K562 (cell line): ENCODE measurements at regions not wholly inside any gene's neighbourhood (a gene's known extent, or its start where the extent isn't known, plus 50 kb on each side); places are given as distances from the start of the nearest gene placed in this dataset.

Experiments used
- ATAC-seq: fragments of 200-7000 bp; cut with Tn5 transposase; 3 replicates; pipeline ENCODE4 v1.9.1; 2020; ENCODE audit warnings: moderate library complexity
- BruUV-seq: library from RNA; stranded (reverse); fragments of 400-500 nt; replicated peaks from 2 replicates; lab custom pipeline; 2021; lab: Mats Ljungman, UMichigan
- CTCF ChIA-PET: fragments of 300-600 bp; formaldehyde crosslinking; extraction: SDS; loops from one replicate; lab custom pipeline; 2021; ENCODE audit warnings: low intra/inter-chr PET ratio; lab: Yijun Ruan, JAX
- POLR2A ChIA-PET: fragments of 300-600, 350-650 bp; sonication (Branson Sonifier 250); formaldehyde crosslinking; extraction: SDS; loops from one replicate; lab custom pipeline; 2021; ENCODE audit warnings: antibody characterized with exemption, inconsistent platforms; lab: Yijun Ruan, JAX
- DNase-seq, 4 experiments: peaks; one replicate each; pipeline versions ENCODE4 v3.0.0 to v3.0.0-alpha.2; 2011 to 2018; ENCODE audit warnings: low spot score in 3 of 4, mixed read lengths in 3 of 4; ENCODE audit errors: extremely low read depth in 1 of 4
- FAIRE-seq: peaks from 2 replicates; lab custom pipeline; 2011; peaks lifted over from hg19 to GRCh38; lab: Jason Lieb, UNC
- H2AFZ ChIP-seq: 2 replicates; pipeline ENCODE4 v1.6.0; 2011; ENCODE audit warnings: low read depth, low read length, control low read depth, inconsistent platforms
- H3K27ac ChIP-seq: fragments of 200-600 bp; 3 replicates; pipeline ENCODE4 v1.8.0; 2011; ENCODE audit warnings: low read depth, mild to moderate bottlenecking, control low read depth, inconsistent platforms, low read length, moderate library complexity, mixed read lengths; ENCODE audit errors: extremely low read depth
- H3K27me3 ChIP-seq, 2 experiments: fragments of 300-600 bp in 1 of 2; 2 replicates in 1 of 2; 3 replicates in 1 of 2; pipeline versions ENCODE4 v1.6.0 to v1.8.0; 2011; ENCODE audit warnings: inconsistent platforms in 2 of 2, low read length in 2 of 2, mild to moderate bottlenecking in 1 of 2, mixed read lengths in 1 of 2, moderate library complexity in 1 of 2; ENCODE audit not compliant: control insufficient read depth in 2 of 2, insufficient read depth in 2 of 2
- H3K36me3 ChIP-seq: fragments of 300-600 bp; 3 replicates; pipeline ENCODE4 v1.8.0; 2011; ENCODE audit warnings: mild to moderate bottlenecking, low read length, inconsistent platforms; ENCODE audit not compliant: control insufficient read depth, insufficient read depth
- H3K4me1 ChIP-seq, 2 experiments: fragments of 200-600 bp in 1 of 2; replicated peaks in 1 of 2; 2 replicates in 1 of 2; 3 replicates in 1 of 2; pipeline versions ENCODE4 v1.5.1 to v1.8.0; 2011; ENCODE audit warnings: inconsistent platforms in 2 of 2, low read length in 2 of 2, mild to moderate bottlenecking in 1 of 2, mixed read lengths in 1 of 2, moderate library complexity in 1 of 2; ENCODE audit not compliant: control insufficient read depth in 2 of 2, insufficient read depth in 2 of 2
- H3K4me2 ChIP-seq: 2 replicates; pipeline ENCODE4 v1.6.1; 2011; ENCODE audit warnings: low read length, control low read depth, inconsistent platforms, mixed read lengths; ENCODE audit not compliant: insufficient read depth
- H3K4me3 ChIP-seq: fragments of 200-600 bp; sonication (generic), shearing (Covaris generic); 2 replicates; pipeline ENCODE4 v1.5.1; 2016; ENCODE audit warnings: control low read depth, inconsistent platforms
- H3K79me2 ChIP-seq: fragments of 200-600 bp; 3 replicates; pipeline ENCODE4 v1.8.0; 2011; ENCODE audit warnings: low read length, inconsistent platforms; ENCODE audit not compliant: control insufficient read depth, insufficient read depth
- H3K9ac ChIP-seq, 2 experiments: 2 replicates each; pipeline versions ENCODE4 v1.6.0 to v1.6.1; 2011; ENCODE audit warnings: low read depth in 2 of 2, low read length in 2 of 2, control low read depth in 1 of 2, inconsistent platforms in 1 of 2, mild to moderate bottlenecking in 1 of 2, mixed read lengths in 1 of 2; ENCODE audit not compliant: insufficient read depth in 1 of 2
- H3K9me1 ChIP-seq: one replicate; pipeline ENCODE4 v1.6.0; 2011; ENCODE audit warnings: inconsistent platforms, mild to moderate bottlenecking, low read length, moderate library complexity; ENCODE audit not compliant: control insufficient read depth, insufficient read depth
- H3K9me3 ChIP-seq: replicated peaks from 2 replicates; pipeline ENCODE4 v1.5.1; 2011; ENCODE audit warnings: low read depth, low read length, inconsistent platforms; ENCODE audit not compliant: control insufficient read depth, insufficient read depth
- H4K20me1 ChIP-seq: replicated peaks from 2 replicates; pipeline ENCODE4 v1.6.1; 2011; ENCODE audit warnings: low read length, inconsistent platforms, mixed read lengths; ENCODE audit not compliant: control insufficient read depth, insufficient read depth
- CBX5 ChIP-seq: IDR thresholded peaks from 2 replicates; pipeline ENCODE4 v1.6.1; 2014; ENCODE audit warnings: low read depth, borderline replicate concordance
- HDAC8 ChIP-seq: fragments of 450-650 bp; IDR thresholded peaks from 2 replicates; pipeline ENCODE4 v1.6.1; 2016; ENCODE audit warnings: mild to moderate bottlenecking, missing genetic modification characterization, moderate library complexity, missing compliant biosample characterization
- PRPF4 ChIP-seq: fragments of 200-400 bp; formaldehyde crosslinking; IDR thresholded peaks from one replicate; pipeline ENCODE4 v1.6.1; 2017; ENCODE audit warnings: low read length, low read depth, mild to moderate bottlenecking; ENCODE audit not compliant: insufficient read depth, poor library complexity, severe bottlenecking
- SMARCB1 ChIP-seq: IDR thresholded peaks from 2 replicates; pipeline ENCODE4 v1.6.1; 2011; ENCODE audit warnings: improper control_type of control experiment, low read depth; ENCODE audit not compliant: insufficient read length
- TCFL5 ChIP-seq: fragments of 250-450 bp; sonication (Bioruptor Pico); conservative IDR thresholded peaks from 2 replicates; pipeline ENCODE4 v1.6.1; 2021; ENCODE audit warnings: mild to moderate bottlenecking, moderate library complexity, matching md5 sums
- ZBTB8A ChIP-seq: fragments of 450-650 bp; IDR thresholded peaks from 2 replicates; pipeline ENCODE4 v1.6.1; 2018; ENCODE audit warnings: mild to moderate bottlenecking, moderate library complexity; ENCODE audit not compliant: partially characterized antibody
- ZFP36 ChIP-seq: fragments of 150-350 bp; IDR thresholded peaks from 2 replicates; pipeline ENCODE4 v1.6.1; 2018; ENCODE audit warnings: low read length, low read depth; ENCODE audit not compliant: partially characterized antibody
- ZNF165 ChIP-seq: fragments of 250-450 bp; sonication (Bioruptor Pico); IDR thresholded peaks from 2 replicates; pipeline ENCODE4 v1.4.0; 2020; ENCODE audit warnings: borderline replicate concordance
- ZNF324 ChIP-seq: fragments of 250-450 bp; sonication (Bioruptor Pico); IDR thresholded peaks from 2 replicates; pipeline ENCODE4 v1.4.0; 2020; ENCODE audit warnings: mild to moderate bottlenecking
- in situ Hi-C: fragments of 300-500 bp; cut with MboI; formaldehyde crosslinking; loops from 4 replicates; pipeline ENCODE4 v1.15.0; 2018; ENCODE audit warnings: inconsistent platforms, mixed read lengths
- intact Hi-C: fragments of 100-400 bp; cut with micrococcal nuclease; formaldehyde crosslinking; loops from 2 replicates; pipeline ENCODE4 v1.14.2; 2022

DNA sequence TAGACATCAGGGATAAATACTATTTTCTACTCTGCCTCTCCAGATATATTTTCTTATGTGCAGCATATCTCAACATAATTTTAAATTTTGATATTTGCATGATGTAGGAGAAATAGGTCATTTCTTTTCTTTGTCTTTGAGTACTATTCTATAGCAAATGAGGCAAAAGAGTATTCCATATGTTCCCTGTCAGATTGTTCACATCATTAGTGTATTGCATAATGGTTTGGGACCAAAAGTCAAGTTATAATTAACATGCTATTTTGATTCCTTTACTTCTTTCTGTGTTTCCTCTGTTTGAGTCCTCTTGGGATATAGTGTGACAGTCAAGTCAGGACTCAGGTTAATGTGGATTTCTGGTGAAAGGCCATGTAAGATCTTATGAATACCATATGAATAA, 864.6 kb upstream of the FBXO33 start:
- no peak overlapping the region for H3K9ac ChIP-seq
- no peak for ATAC-seq
- FAIRE-seq = no peak
- no peaks in the 10 kb centered on the region for H4K20me1 ChIP-seq
- H3K36me3 ChIP-seq = no peaks in the 10 kb centered on the region
- TF ChIP-seq SMARCB1 (no peak), ZFP36 (no peak), TCFL5 (no peak), CBX5 (no peak), ZNF165 (CRISPR knock-in tag) (no peak), ZBTB8A (no peak)
- in situ Hi-C loops = no loop called here
- no peak overlapping the region for H3K4me3 ChIP-seq
- DNase-seq = no peak
- BruUV-seq = no TSS peak
- no peaks in the 10 kb centered on the region for H3K27me3 ChIP-seq
- no peak overlapping the region for H3K4me2 ChIP-seq
- H3K9me3 ChIP-seq = no peaks in the 10 kb centered on the region
- no peak overlapping the region for H2AFZ ChIP-seq
- H3K9me1 ChIP-seq = no peaks in the 10 kb centered on the region
- ChIA-PET CTCF (no interaction called here), POLR2A (no interaction called here)
- no peaks in the 10 kb centered on the region for H3K79me2 ChIP-seq
- no peaks in the 10 kb centered on the region for H3K4me1 ChIP-seq
- intact Hi-C loops = no loop called here
- H3K27ac ChIP-seq = no peak overlapping the region

DNA sequence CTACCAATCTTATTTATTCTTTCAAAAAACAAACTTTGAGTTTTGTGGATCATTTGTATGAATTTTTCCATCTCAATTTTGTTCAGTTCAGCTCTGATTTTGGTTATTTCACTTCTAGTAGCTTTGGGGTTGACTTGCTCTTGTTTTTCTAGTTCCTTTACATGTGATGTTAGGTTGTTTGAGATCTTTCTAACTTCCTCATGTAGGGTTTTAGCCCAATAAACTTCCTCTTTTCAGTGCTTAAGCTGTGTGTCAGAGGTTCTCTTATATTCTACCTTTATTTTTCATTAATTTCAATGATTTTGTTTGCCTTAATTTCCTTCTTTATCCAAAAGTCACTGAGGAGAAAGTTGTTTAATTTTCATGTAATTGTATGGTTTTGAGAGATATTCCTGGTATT, 860.4 kb upstream of the FBXO33 start:
- H3K79me2 ChIP-seq = no peaks in the 10 kb centered on the region
- no peak overlapping the region for H3K4me3 ChIP-seq
- intact Hi-C loops = no loop called here
- H3K4me2 ChIP-seq = no peak overlapping the region
- no peak for ATAC-seq
- in situ Hi-C loops = no loop called here
- no peaks in the 10 kb centered on the region for H3K4me1 ChIP-seq
- no TSS peak for BruUV-seq
- H2AFZ ChIP-seq = no peak overlapping the region
- no peak overlapping the region for H3K9ac ChIP-seq
- no peak for DNase-seq
- H3K27me3 ChIP-seq = no peaks in the 10 kb centered on the region
- ChIA-PET POLR2A (no interaction called here), CTCF (no interaction called here)
- no peaks in the 10 kb centered on the region for H3K9me1 ChIP-seq
- no peaks in the 10 kb centered on the region for H4K20me1 ChIP-seq
- no peaks in the 10 kb centered on the region for H3K36me3 ChIP-seq
- no peak for FAIRE-seq
- H3K9me3 ChIP-seq = no peaks in the 10 kb centered on the region
- no peak overlapping the region for H3K27ac ChIP-seq
- TF ChIP-seq HDAC8 (tag) (no peak), ZNF324 (CRISPR knock-in tag) (no peak), PRPF4 (no peak)
- TF ChIP-seq, all 486 proteins: peak for 0
